Gastrocnemius medialis (tissue), 4 donors: ENCODE measurements at regions not wholly inside any gene's neighbourhood (a gene's known extent, or its start where the extent isn't known, plus 50 kb on each side); places are given as distances from the start of the nearest gene placed in this dataset.

Source experiments
- ATAC-seq, 2 donors: fragments of 150-250 bp; one replicate each; pipeline ENCODE4 v1.9.1; 2016
- DNase-seq, 2 donors: peaks; one replicate each; pipeline ENCODE4 v3.0.0-alpha.2; 2019
- H3K27ac ChIP-seq, 4 donors: fragments of 200-600 bp; sonication (generic); 1 replicate in 1 of 4; 2 replicates in 3 of 4; pipeline ENCODE4 v1.5.1; 2016 to 2018; ENCODE audit warnings: mild to moderate bottlenecking in 2 of 4, moderate library complexity in 1 of 4
- H3K27me3 ChIP-seq, 3 donors: fragments of 200-600 bp; sonication (generic) in 2 of 3; 1 replicate in 1 of 3; 2 replicates in 2 of 3; pipeline versions ENCODE4 v1.5.1 to v1.6.0; 2016 to 2019; ENCODE audit warnings: mild to moderate bottlenecking in 1 of 3, moderate library complexity in 1 of 3
- H3K36me3 ChIP-seq, 2 donors: fragments of 200-600 bp; sonication (generic) in 1 of 2; one replicate each; pipeline ENCODE4 v1.5.1; 2017 to 2018
- H3K4me1 ChIP-seq, 2 donors: fragments of 200-600 bp; sonication (generic) in 1 of 2; one replicate each; pipeline ENCODE4 v1.5.1; 2016 to 2017; ENCODE audit warnings: mild to moderate bottlenecking in 2 of 2
- H3K4me3 ChIP-seq, 4 donors: fragments of 200-600 bp; sonication (generic) in 3 of 4; 1 replicate in 1 of 4; 2 replicates in 3 of 4; pipeline ENCODE4 v1.5.1; 2016 to 2019; ENCODE audit warnings: mild to moderate bottlenecking in 2 of 4
- H3K9me3 ChIP-seq, 3 donors: fragments of 200-600 bp; sonication (generic) in 2 of 3; 1 replicate in 1 of 3; 2 replicates in 2 of 3; pipeline ENCODE4 v1.5.1; 2016 to 2019
- CTCF ChIP-seq, 5 experiments: fragments of 450-650 bp in 3 of 5; fragments of 200-600 bp in 2 of 5; sonication (generic) in 2 of 5; IDR thresholded peaks in 4 of 5; conservative IDR thresholded peaks in 1 of 5; 1 replicate in 4 of 5; 2 replicates in 1 of 5; pipeline ENCODE4 v1.5.1; 2016 to 2019; ENCODE audit warnings: antibody characterized with exemption in 5 of 5, mild to moderate bottlenecking in 3 of 5, moderate library complexity in 3 of 5
- POLR2A ChIP-seq, 2 donors: fragments of 450-650 bp; IDR thresholded peaks; one replicate each; pipeline ENCODE4 v1.6.1; 2017; ENCODE audit warnings: antibody characterized with exemption in 2 of 2, mild to moderate bottlenecking in 2 of 2, moderate library complexity in 2 of 2
- in situ Hi-C, 4 donors: fragments of 200-750 bp; cut with MboI; loops; one replicate each; pipeline versions ENCODE4 v1.15.0 to v1.8.0; 2017; ENCODE audit warnings: low sequenced_read_pairs in 4 of 4
- intact Hi-C: fragments of 100-400 bp; cut with DNase I; formaldehyde crosslinking; loops from one replicate; pipeline ENCODE4 v1.15.1; 2023; ENCODE audit warnings: low total_unique reads

DNA sequence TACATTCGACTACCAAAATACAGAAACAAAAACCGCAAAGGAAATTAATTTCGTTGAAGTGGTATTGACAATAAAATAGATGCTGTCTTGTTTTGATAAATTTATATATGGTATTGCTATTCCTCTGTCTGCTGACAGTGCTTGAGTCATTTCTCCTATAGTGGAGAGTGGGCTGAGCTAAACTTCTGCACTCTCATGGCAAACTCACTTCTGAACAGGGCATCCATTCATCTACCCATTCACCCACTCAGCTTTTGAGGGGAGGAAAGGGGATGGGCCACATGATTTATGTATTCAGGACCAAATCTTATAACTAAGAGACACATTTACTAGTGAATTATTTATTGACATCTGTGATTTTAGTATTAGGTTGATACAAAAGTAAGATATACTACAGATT is 137.6 kb upstream of the PLXNA4 start:
- DNase-seq (no peak), ATAC-seq (no peak)
- no peaks in the 10 kb centered on the region for H3K9me3 ChIP-seq
- no peaks in the 10 kb centered on the region for H3K27me3 ChIP-seq
- H3K4me3 ChIP-seq: no peak overlapping the region
- no peaks in the 10 kb centered on the region for H3K4me1 ChIP-seq
- no peak overlapping the region for H3K27ac ChIP-seq
- intact Hi-C loops: no loop called here
- in situ Hi-C loops: no loop called here
- no peaks in the 10 kb centered on the region for H3K36me3 ChIP-seq
- TF ChIP-seq POLR2A (IDR thresholded peaks at IDR 0.05): no peak
- no peak for TF ChIP-seq CTCF (IDR thresholded peaks at IDR 0.05 in 4 of 5, conservative IDR thresholded peaks at IDR 0.05 in 1 of 5)

DNA sequence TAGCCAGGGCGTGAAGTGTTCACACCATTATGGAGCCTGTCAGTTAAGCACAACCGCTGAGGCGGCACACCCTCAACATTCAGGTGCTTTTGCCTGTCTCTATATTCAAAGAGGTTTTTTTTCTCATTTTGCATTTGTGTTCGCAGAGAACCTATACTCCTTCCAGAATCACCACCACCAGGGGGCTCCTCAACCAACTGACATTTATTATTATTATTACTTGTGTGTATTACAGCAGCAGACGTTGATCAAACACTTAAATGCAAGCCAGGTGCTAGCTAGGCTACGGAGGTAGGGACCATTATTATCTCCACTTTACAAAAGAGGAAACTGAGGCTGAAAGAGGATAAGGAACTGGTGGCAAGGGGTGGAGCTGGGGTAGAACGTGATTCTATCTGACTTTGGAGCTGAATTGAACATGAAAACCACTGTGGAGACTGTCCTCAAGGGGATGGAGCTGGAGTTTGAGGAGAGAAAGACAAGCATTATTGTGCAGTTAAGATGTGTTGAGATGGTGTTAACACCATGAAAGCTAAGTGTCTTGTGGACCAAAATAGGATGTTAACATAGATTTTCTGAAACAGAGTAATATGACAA is 133.8 kb upstream of the PLXNA4 start:
- Histone ChIP-seq H3K36me3 (no peaks in the 10 kb centered on the region), H3K27ac (no peak overlapping the region), H3K9me3 (no peaks in the 10 kb centered on the region), H3K27me3 (no peaks in the 10 kb centered on the region), H3K4me1 (no peaks in the 10 kb centered on the region), H3K4me3 (no peak overlapping the region)
- intact Hi-C loops (no loop called here), in situ Hi-C loops (no loop called here)
- TF ChIP-seq CTCF (IDR thresholded peaks at IDR 0.05 in 4 of 5, conservative IDR thresholded peaks at IDR 0.05 in 1 of 5): peak in 1 of 5 experiments; percentile 45
- no peak for TF ChIP-seq POLR2A (IDR thresholded peaks at IDR 0.05)
- ATAC-seq (no peak), DNase-seq (no peak)

- intact Hi-C loops: no loop called here
- TF ChIP-seq CTCF (IDR thresholded peaks at IDR 0.05 in 4 of 5, conservative IDR thresholded peaks at IDR 0.05 in 1 of 5) (no peak), POLR2A (IDR thresholded peaks at IDR 0.05) (no peak)
- Histone ChIP-seq H3K4me1 (no peaks in the 10 kb centered on the region), H3K27me3 (no peaks in the 10 kb centered on the region), H3K36me3 (no peaks in the 10 kb centered on the region), H3K27ac (no peak overlapping the region), H3K4me3 (no peak overlapping the region), H3K9me3 (no peaks in the 10 kb centered on the region)
- ATAC-seq (no peak), DNase-seq (no peak)
- in situ Hi-C loops: no loop called here
Measured at GRCh38 chr7:132708470-132708869, 132.2 kb upstream of the PLXNA4 start.

- no peak for TF ChIP-seq CTCF (IDR thresholded peaks at IDR 0.05 in 4 of 5, conservative IDR thresholded peaks at IDR 0.05 in 1 of 5)
- no peak for TF ChIP-seq POLR2A (IDR thresholded peaks at IDR 0.05)
- DNase-seq (no peak), ATAC-seq (no peak)
- Histone ChIP-seq H3K4me3 (no peak overlapping the region), H3K9me3 (no peaks in the 10 kb centered on the region), H3K27me3 (no peaks in the 10 kb centered on the region), H3K36me3 (no peaks in the 10 kb centered on the region), H3K27ac (no peak overlapping the region), H3K4me1 (no peaks in the 10 kb centered on the region)
- in situ Hi-C loops: no loop called here
- intact Hi-C loops: no loop called here
Measured at GRCh38 chr7:132705146-132705545, 128.9 kb upstream of the PLXNA4 start.

DNA sequence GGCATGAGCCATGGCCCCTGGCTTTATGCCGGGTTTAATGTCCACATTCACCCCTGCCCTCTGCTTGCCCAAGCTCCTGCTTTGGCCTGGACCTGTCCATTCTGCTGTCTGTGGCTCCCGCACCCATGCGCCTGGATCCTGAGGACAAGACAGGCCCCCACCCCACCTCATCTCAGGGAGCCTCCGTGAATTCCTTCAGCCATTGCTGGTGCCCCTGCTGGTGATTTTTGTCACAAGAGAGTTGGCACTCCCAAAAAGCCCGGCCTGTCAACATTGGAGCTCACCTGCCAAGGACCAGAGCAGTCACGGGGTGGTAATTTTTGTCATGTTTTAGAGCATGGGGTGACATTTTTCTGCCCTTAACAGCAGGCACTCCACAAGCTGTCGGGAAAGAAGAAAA is 127.5 kb upstream of the PLXNA4 start:
- no peaks in the 10 kb centered on the region for H3K9me3 ChIP-seq
- H3K4me3 ChIP-seq: no peak overlapping the region
- ATAC-seq (no peak), DNase-seq (no peak)
- H3K27me3 ChIP-seq: no peaks in the 10 kb centered on the region
- H3K27ac ChIP-seq: no peak overlapping the region
- TF ChIP-seq POLR2A (IDR thresholded peaks at IDR 0.05) (no peak), CTCF (IDR thresholded peaks at IDR 0.05 in 4 of 5, conservative IDR thresholded peaks at IDR 0.05 in 1 of 5) (no peak)
- intact Hi-C loops (no loop called here), in situ Hi-C loops (no loop called here)
- H3K4me1 ChIP-seq: no peaks in the 10 kb centered on the region
- no peaks in the 10 kb centered on the region for H3K36me3 ChIP-seq
